Uterus (tissue), 3 donors: ENCODE measurements at regions not wholly inside any gene's neighbourhood (a gene's known extent, or its start where the extent isn't known, plus 50 kb on each side); places are given as distances from the start of the nearest gene placed in this dataset.
A peak's percentile ranks its signal among the peaks of the same experiment; 100 is the strongest.

ENCODE experiments used
- DNase-seq, 2 donors: peaks; one replicate each; pipeline ENCODE4 v3.0.0-alpha.2; 2019 to 2020
- H3K27ac ChIP-seq, 2 donors: fragments of 200-600 bp; sonication (generic); 1 replicate in 1 of 2; 2 replicates in 1 of 2; pipeline ENCODE4 v1.5.1; 2016 to 2018
- H3K27me3 ChIP-seq, 2 donors: fragments of 200-600 bp; sonication (generic); one replicate each; pipeline ENCODE4 v1.5.1; 2018 to 2019; ENCODE audit warnings: control low read depth in 1 of 2
- H3K36me3 ChIP-seq, 2 donors: fragments of 200-600 bp; sonication (generic); one replicate each; pipeline ENCODE4 v1.5.1; 2019; ENCODE audit warnings: control low read depth in 1 of 2
- H3K4me1 ChIP-seq, 2 donors: fragments of 200-600 bp; sonication (generic); one replicate each; pipeline ENCODE4 v1.5.1; 2018 to 2019; ENCODE audit warnings: control low read depth in 1 of 2
- H3K4me3 ChIP-seq, 2 donors: fragments of 200-600 bp; sonication (generic); 1 replicate in 1 of 2; 2 replicates in 1 of 2; pipeline ENCODE4 v1.5.1; 2018 to 2019; ENCODE audit warnings: mild to moderate bottlenecking in 1 of 2
- H3K9me3 ChIP-seq, 2 donors: fragments of 200-600 bp; sonication (generic); one replicate each; pipeline ENCODE4 v1.5.1; 2019; ENCODE audit warnings: control low read depth in 1 of 2
- POLR2A ChIP-seq, 2 donors: fragments of 450-650 bp; IDR thresholded peaks; one replicate each; pipeline ENCODE4 v1.6.1; 2016; ENCODE audit warnings: antibody characterized with exemption in 2 of 2, mild to moderate bottlenecking in 1 of 2, moderate library complexity in 1 of 2
- intact Hi-C: fragments of 100-400 bp; cut with DNase I; formaldehyde crosslinking; loops from one replicate; pipeline ENCODE4 v1.15.1; 2023; ENCODE audit warnings: low total_unique reads
- TF ChIP-seq, protein P1 (sequence below), 4 experiments: fragments of 200-600 bp in 2 of 4; fragments of 450-650 bp in 2 of 4; sonication (generic) in 2 of 4; IDR thresholded peaks; one replicate each; pipeline ENCODE4 v1.5.1; 2016 to 2019; ENCODE audit warnings: antibody characterized with exemption in 4 of 4, mild to moderate bottlenecking in 2 of 4, moderate library complexity in 1 of 4
- donor health status: DM: yes; HTN: yes; CAD: no.

DNA sequence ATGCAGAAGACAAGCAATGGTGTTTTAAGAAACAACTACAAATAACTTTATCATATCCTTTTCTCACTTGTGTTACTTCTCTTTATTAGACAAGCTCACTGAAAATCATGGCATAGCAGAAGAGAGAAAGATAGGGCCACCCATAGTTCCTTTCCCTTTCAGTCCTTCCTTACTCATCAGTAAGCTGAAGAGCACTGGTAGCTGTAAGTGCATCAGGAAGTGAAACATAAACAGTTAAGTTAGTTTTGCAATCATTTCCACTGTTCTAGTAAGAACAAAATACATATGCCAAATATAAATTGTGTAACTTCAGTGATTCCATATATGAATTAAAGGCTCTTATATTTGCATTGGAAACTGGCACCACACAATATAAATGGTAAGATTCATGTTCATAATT lies 220.1 kb downstream of the HACE1 start:
- H3K9me3 ChIP-seq: no peaks in the 10 kb centered on the region
- intact Hi-C loops: no loop called here
- no peaks in the 10 kb centered on the region for H3K36me3 ChIP-seq
- no peak overlapping the region for H3K4me3 ChIP-seq
- no peaks in the 10 kb centered on the region for H3K27me3 ChIP-seq
- no peak for DNase-seq
- peak overlapping the region; percentile 39 to 54 for H3K27ac ChIP-seq
- TF ChIP-seq, protein P1, sequence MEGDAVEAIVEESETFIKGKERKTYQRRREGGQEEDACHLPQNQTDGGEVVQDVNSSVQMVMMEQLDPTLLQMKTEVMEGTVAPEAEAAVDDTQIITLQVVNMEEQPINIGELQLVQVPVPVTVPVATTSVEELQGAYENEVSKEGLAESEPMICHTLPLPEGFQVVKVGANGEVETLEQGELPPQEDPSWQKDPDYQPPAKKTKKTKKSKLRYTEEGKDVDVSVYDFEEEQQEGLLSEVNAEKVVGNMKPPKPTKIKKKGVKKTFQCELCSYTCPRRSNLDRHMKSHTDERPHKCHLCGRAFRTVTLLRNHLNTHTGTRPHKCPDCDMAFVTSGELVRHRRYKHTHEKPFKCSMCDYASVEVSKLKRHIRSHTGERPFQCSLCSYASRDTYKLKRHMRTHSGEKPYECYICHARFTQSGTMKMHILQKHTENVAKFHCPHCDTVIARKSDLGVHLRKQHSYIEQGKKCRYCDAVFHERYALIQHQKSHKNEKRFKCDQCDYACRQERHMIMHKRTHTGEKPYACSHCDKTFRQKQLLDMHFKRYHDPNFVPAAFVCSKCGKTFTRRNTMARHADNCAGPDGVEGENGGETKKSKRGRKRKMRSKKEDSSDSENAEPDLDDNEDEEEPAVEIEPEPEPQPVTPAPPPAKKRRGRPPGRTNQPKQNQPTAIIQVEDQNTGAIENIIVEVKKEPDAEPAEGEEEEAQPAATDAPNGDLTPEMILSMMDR (IDR thresholded peaks at IDR 0.05): no peak
- TF ChIP-seq POLR2A (IDR thresholded peaks at IDR 0.05): no peak
- H3K4me1 ChIP-seq: no peaks in the 10 kb centered on the region

DNA sequence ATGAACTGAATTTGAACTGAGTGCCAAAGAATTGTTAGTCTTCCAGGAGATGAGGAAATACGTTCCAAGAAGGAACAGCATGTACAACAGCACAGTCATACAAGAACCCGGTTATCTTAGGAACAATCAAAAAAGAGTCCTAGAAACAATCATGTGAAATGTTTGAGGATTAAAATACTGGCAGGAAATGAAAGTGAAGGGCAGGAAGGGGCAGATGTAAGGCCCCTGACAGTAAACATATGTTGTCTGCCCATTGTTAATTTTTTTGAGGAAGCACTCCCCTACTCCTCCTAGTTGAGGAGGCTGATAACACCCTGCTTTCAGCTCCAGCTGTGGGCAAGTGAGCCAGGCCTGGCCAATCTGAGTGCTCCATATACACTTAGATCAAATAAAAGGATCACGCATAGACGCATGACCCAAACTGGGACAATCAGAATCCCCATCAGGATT lies 220.9 kb downstream of the HACE1 start:
- intact Hi-C loops: no loop called here
- peak overlapping the region; percentile 39 to 71 for H3K27ac ChIP-seq
- no peak for DNase-seq

DNA sequence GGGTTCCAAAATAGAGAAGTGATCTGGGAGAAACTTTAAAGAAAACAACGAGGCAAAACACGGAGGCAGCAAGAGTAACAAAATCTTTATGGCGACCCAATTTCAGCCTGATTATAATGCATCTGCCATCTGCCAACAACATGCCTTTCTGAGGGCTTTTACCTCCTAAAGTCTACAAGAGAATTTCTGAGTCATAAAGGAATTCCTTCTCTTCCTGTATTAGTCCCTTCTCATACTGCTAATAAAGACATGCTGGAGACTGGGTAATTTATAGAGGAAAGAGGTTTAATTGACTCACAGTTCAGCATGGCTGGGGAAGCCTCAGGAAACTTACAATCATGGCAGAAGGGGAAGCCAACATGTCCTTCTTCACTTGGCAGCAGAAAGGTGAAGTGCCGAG lies 226.6 kb downstream of the HACE1 start:
- DNase-seq: no peak
- intact Hi-C loops: no loop called here
- H3K4me1 ChIP-seq: no peaks in the 10 kb centered on the region
- H3K27ac ChIP-seq: no peak overlapping the region
- no peaks in the 10 kb centered on the region for H3K27me3 ChIP-seq
- H3K4me3 ChIP-seq: no peak overlapping the region
- H3K36me3 ChIP-seq: no peaks in the 10 kb centered on the region
- no peaks in the 10 kb centered on the region for H3K9me3 ChIP-seq
- no peak for TF ChIP-seq POLR2A (IDR thresholded peaks at IDR 0.05)
- TF ChIP-seq, protein P1 (IDR thresholded peaks at IDR 0.05): no peak

More for the DNA sequence above, 220.9 kb downstream of the HACE1 start:
- no peak for TF ChIP-seq POLR2A (IDR thresholded peaks at IDR 0.05)
- TF ChIP-seq, protein P1 (IDR thresholded peaks at IDR 0.05): no peak
- no peak overlapping the region for H3K4me3 ChIP-seq
- H3K36me3 ChIP-seq: no peaks in the 10 kb centered on the region
- H3K9me3 ChIP-seq: no peaks in the 10 kb centered on the region
- no peaks in the 10 kb centered on the region for H3K4me1 ChIP-seq
- H3K27me3 ChIP-seq: no peaks in the 10 kb centered on the region

DNA sequence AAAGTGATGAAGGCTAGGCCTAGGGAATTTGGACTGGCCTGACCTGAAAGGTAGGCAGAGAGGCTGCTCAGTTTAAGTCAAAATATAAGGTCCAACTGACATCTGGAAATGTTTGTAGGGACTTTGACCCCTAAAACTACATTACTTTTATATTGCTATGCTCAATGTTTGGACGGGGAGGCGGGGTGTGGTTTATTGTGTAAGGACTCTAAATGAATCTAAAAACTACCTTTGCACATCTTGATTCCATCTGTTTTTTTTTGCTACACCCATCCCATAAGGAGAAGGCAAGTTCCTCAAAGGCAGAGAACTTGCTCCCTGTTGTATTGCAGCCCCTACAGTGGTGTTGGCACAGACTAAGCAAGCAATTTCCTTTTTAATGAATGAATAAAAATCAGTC lies 227.1 kb downstream of the HACE1 start:
- H3K36me3 ChIP-seq: no peaks in the 10 kb centered on the region
- DNase-seq: no peak
- no peak overlapping the region for H3K4me3 ChIP-seq
- no peaks in the 10 kb centered on the region for H3K9me3 ChIP-seq
- TF ChIP-seq POLR2A (IDR thresholded peaks at IDR 0.05): no peak
- TF ChIP-seq, protein P1 (IDR thresholded peaks at IDR 0.05): no peak
- intact Hi-C loops: no loop called here
- H3K27me3 ChIP-seq: no peaks in the 10 kb centered on the region
- no peaks in the 10 kb centered on the region for H3K4me1 ChIP-seq
- H3K27ac ChIP-seq: no peak overlapping the region

DNA sequence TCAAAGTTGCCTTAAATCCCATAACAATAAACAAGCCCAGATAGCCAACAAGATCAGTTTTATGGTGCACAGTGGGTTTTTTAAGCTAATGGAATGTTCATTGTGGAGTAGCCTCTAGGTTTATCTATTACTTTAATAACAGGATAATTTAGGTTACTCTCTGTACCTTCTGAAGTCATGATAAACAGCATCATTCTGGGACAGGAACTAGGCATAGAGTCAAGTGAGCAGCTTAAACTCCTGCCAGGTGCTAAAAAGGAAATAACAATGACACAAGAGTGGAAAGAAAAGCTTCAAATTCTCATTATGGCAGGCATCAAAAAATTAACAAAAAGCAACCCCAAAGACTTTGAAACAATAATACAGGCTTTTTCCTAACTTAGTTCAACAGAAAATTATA lies 228.8 kb downstream of the HACE1 start:
- Histone ChIP-seq H3K9me3 (no peaks in the 10 kb centered on the region), H3K27ac (peak overlapping the region; percentile 24 to 61), H3K4me1 (no peaks in the 10 kb centered on the region), H3K36me3 (no peaks in the 10 kb centered on the region), H3K27me3 (no peaks in the 10 kb centered on the region), H3K4me3 (no peak overlapping the region)
- TF ChIP-seq POLR2A (IDR thresholded peaks at IDR 0.05): no peak
- TF ChIP-seq, protein P1 (IDR thresholded peaks at IDR 0.05): no peak
- DNase-seq: no peak
- intact Hi-C loops: no loop called here
